CD4-positive, alpha-beta memory T cell (primary cell): ENCODE measurements at regions not wholly inside any gene's neighbourhood (a gene's known extent, or its start where the extent isn't known, plus 50 kb on each side); places are given as distances from the start of the nearest gene placed in this dataset.

Experiments
- CTCF ChIA-PET: fragments of 350-600 bp; sonication (Branson Sonifier 250); formaldehyde crosslinking; loops from one replicate; lab custom pipeline; 2021; ENCODE audit warnings: inconsistent platforms; ENCODE audit not compliant: partially characterized antibody; lab: Charles Lee
- POLR2A ChIA-PET: fragments of 350-600 bp; sonication (Branson Sonifier 250); formaldehyde crosslinking; loops from one replicate; lab custom pipeline; 2021; ENCODE audit not compliant: partially characterized antibody; lab: Charles Lee
- DNase-seq, 5 donors: peaks; one replicate each; pipeline versions ENCODE4 v3.0.0 to v3.0.0-alpha.2; 2020 to 2022; ENCODE audit warnings: mixed read lengths in 1 of 5
- H3K27ac ChIP-seq: one replicate; pipeline ENCODE4 v1.7.0; 2013; ENCODE audit warnings: low read depth, low read length
- H3K27me3 ChIP-seq: 2 replicates; pipeline ENCODE4 v1.7.0; 2013; ENCODE audit warnings: mild to moderate bottlenecking, low read length, moderate library complexity; ENCODE audit not compliant: insufficient read depth
- H3K36me3 ChIP-seq: 2 replicates; pipeline ENCODE4 v1.7.0; 2013; ENCODE audit warnings: mild to moderate bottlenecking, low read length, moderate library complexity; ENCODE audit not compliant: insufficient read depth
- H3K4me1 ChIP-seq: 2 replicates; pipeline ENCODE4 v1.7.0; 2013; ENCODE audit warnings: mild to moderate bottlenecking, low read length, moderate library complexity; ENCODE audit not compliant: insufficient read depth
- H3K4me3 ChIP-seq, 2 donors: one replicate each; pipeline ENCODE4 v1.7.0; 2013; ENCODE audit warnings: low read length in 2 of 2, mild to moderate bottlenecking in 1 of 2
- H3K9me3 ChIP-seq, 2 donors: one replicate each; pipeline ENCODE4 v1.7.0; 2013; ENCODE audit warnings: low read length in 2 of 2, control low read depth in 1 of 2; ENCODE audit not compliant: control insufficient read depth in 1 of 2
- H3K27ac Mint-ChIP-seq, 7 donors: one replicate each; pipeline ENCODE4 v1.8.0; 2020 to 2021; ENCODE audit warnings: mixed read lengths in 7 of 7, mild to moderate bottlenecking in 6 of 7, inconsistent platforms in 3 of 7, moderate library complexity in 3 of 7
- H3K27me3 Mint-ChIP-seq, 2 donors: one replicate each; pipeline ENCODE4 v1.8.0; 2020 to 2021; ENCODE audit warnings: mixed read lengths in 2 of 2
- H3K36me3 Mint-ChIP-seq, 2 donors: one replicate each; pipeline ENCODE4 v1.8.0; 2020 to 2021; ENCODE audit warnings: mixed read lengths in 2 of 2, inconsistent platforms in 1 of 2, mild to moderate bottlenecking in 1 of 2
- H3K4me1 Mint-ChIP-seq, 4 donors: one replicate each; pipeline ENCODE4 v1.8.0; 2020 to 2021; ENCODE audit warnings: mixed read lengths in 4 of 4, mild to moderate bottlenecking in 1 of 4
- H3K4me3 Mint-ChIP-seq, 8 donors: one replicate each; pipeline ENCODE4 v1.8.0; 2020 to 2021; ENCODE audit warnings: mixed read lengths in 8 of 8, mild to moderate bottlenecking in 7 of 8, moderate library complexity in 6 of 8, inconsistent platforms in 3 of 8
- H3K9me3 Mint-ChIP-seq, 8 donors: one replicate each; pipeline ENCODE4 v1.8.0; 2020 to 2021; ENCODE audit warnings: mixed read lengths in 8 of 8, mild to moderate bottlenecking in 5 of 8, inconsistent platforms in 3 of 8, moderate library complexity in 1 of 8
- intact Hi-C: fragments of 100-400 bp; cut with micrococcal nuclease; formaldehyde crosslinking; loops from one replicate; pipeline ENCODE4 v1.15.1; 2023

DNA sequence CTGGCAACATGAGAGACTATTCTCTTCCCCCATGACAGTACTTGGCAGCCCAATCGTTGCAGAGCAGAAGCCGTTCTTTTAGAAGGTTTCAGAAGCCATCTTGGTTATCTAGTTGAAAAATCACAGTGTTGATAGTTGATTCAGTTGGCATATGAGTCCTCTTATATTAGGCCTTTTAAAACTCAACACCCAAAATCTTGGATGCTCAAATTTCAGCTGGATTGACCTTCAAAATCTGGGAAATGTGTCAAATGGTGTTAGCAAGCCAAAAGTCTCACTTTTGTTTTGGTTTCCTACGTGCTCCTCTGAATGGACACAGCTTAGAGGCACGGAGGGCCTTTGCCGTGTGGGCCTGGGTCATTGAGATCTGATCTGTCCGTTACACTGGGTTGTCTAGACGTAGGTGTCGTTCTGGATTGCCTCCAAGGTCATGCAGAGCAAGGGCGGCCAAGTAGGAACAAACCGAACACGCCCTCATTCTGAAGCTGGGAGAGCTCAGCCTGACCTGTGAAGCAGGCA, 59.3 kb upstream of the BMPER start:
- no peaks in the 10 kb centered on the region for H3K4me1 ChIP-seq
- Mint-ChIP-seq H3K27me3 (peaks cover 5 to 8% of the 10 kb centered on the region in 2 donors), H3K4me1 (no peaks in the 10 kb centered on the region), H3K27ac (no peak overlapping the region), H3K4me3 (no peak overlapping the region), H3K36me3 (no peaks in the 10 kb centered on the region), H3K9me3 (peaks cover 0 to 3% (median 0%) of the 10 kb centered on the region in 8 donors)
- no peak overlapping the region for H3K27ac ChIP-seq
- no peak for DNase-seq
- no peaks in the 10 kb centered on the region for H3K36me3 ChIP-seq
- H3K4me3 ChIP-seq, result no peak overlapping the region
- ChIA-PET CTCF (no interaction called here), POLR2A (no interaction called here)
- H3K9me3 ChIP-seq, result no peaks in the 10 kb centered on the region
- no peaks in the 10 kb centered on the region for H3K27me3 ChIP-seq
- intact Hi-C loops, result no loop called here

DNA sequence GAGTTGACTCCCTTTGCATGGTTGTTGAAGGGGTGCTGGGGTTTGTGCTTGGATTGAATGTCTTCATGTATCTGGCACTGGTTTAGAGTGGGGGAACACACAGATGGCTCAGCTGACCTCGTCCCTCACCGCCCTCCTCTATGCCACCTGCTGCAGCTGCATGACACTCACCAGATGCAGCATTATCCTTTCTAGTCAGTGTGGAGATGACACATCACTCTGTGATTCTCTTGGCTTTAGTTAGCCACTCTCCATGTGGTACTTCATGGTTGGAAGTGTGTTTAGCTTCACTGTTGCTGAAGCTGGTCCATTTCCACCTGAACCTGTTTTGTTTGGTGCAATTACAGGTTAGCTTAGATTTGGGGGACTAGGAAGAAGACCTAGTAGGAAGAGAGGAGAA, 56.3 kb upstream of the BMPER start:
- H3K27me3 Mint-ChIP-seq, result peaks cover 5 to 8% of the 10 kb centered on the region in 2 donors
- H3K4me3 Mint-ChIP-seq, result no peak overlapping the region
- peaks cover 0 to 3% (median 0%) of the 10 kb centered on the region in 8 donors for H3K9me3 Mint-ChIP-seq
- ChIA-PET CTCF (no interaction called here), POLR2A (no interaction called here)
- intact Hi-C loops, result no loop called here
- Histone ChIP-seq H3K4me3 (no peak overlapping the region), H3K36me3 (no peaks in the 10 kb centered on the region), H3K27ac (no peak overlapping the region), H3K27me3 (no peaks in the 10 kb centered on the region), H3K9me3 (no peaks in the 10 kb centered on the region), H3K4me1 (no peaks in the 10 kb centered on the region)
- H3K4me1 Mint-ChIP-seq, result no peaks in the 10 kb centered on the region
- no peak for DNase-seq
- no peak overlapping the region for H3K27ac Mint-ChIP-seq
- no peaks in the 10 kb centered on the region for H3K36me3 Mint-ChIP-seq

- no peak overlapping the region for H3K4me3 Mint-ChIP-seq
- Histone ChIP-seq H3K9me3 (no peaks in the 10 kb centered on the region), H3K4me3 (no peak overlapping the region), H3K36me3 (no peaks in the 10 kb centered on the region), H3K27ac (no peak overlapping the region), H3K4me1 (no peaks in the 10 kb centered on the region), H3K27me3 (no peaks in the 10 kb centered on the region)
- H3K4me1 Mint-ChIP-seq, result no peaks in the 10 kb centered on the region
- POLR2A ChIA-PET, result no interaction called here
- intact Hi-C loops, result no loop called here
- H3K36me3 Mint-ChIP-seq, result no peaks in the 10 kb centered on the region
- peaks cover 7 to 10% of the 10 kb centered on the region in 2 donors for H3K27me3 Mint-ChIP-seq
- H3K9me3 Mint-ChIP-seq, result peaks cover 0 to 3% (median 0%) of the 10 kb centered on the region in 8 donors
- CTCF ChIA-PET, result no interaction called here
- H3K27ac Mint-ChIP-seq, result no peak overlapping the region
- DNase-seq, result no peak
Observed at GRCh38 chr7:33849971-33850559, 55.3 kb upstream of the BMPER start.

DNA sequence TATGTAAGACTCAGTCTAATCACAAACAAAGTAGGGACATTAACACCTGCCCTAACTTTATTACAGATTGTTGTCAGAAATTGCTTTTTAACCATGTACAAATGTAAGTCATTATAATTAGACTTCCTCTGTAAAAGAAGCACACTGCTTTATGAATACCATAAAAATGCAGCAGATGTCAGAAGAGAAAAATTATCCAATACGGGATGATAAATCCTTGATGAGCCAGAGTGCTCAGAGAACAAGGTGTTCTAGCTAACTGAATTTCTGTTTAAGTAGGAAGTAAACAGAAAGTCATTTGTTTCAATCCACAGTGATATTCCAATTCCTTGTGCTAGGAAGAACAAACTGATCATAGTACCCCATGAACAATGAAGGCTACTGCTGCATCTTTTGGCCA, 54.6 kb upstream of the BMPER start:
- CTCF ChIA-PET, result no interaction called here
- Histone ChIP-seq H3K27me3 (no peaks in the 10 kb centered on the region), H3K36me3 (no peaks in the 10 kb centered on the region), H3K4me1 (no peaks in the 10 kb centered on the region), H3K9me3 (no peaks in the 10 kb centered on the region), H3K4me3 (no peak overlapping the region), H3K27ac (no peak overlapping the region)
- no peaks in the 10 kb centered on the region for H3K36me3 Mint-ChIP-seq
- no peaks in the 10 kb centered on the region for H3K4me1 Mint-ChIP-seq
- H3K9me3 Mint-ChIP-seq, result peaks cover 0 to 3% (median 0%) of the 10 kb centered on the region in 8 donors
- DNase-seq, result no peak
- no peak overlapping the region for H3K4me3 Mint-ChIP-seq
- H3K27ac Mint-ChIP-seq, result no peak overlapping the region
- POLR2A ChIA-PET, result no interaction called here
- peaks cover 7 to 10% of the 10 kb centered on the region in 2 donors for H3K27me3 Mint-ChIP-seq
- intact Hi-C loops, result no loop called here

DNA sequence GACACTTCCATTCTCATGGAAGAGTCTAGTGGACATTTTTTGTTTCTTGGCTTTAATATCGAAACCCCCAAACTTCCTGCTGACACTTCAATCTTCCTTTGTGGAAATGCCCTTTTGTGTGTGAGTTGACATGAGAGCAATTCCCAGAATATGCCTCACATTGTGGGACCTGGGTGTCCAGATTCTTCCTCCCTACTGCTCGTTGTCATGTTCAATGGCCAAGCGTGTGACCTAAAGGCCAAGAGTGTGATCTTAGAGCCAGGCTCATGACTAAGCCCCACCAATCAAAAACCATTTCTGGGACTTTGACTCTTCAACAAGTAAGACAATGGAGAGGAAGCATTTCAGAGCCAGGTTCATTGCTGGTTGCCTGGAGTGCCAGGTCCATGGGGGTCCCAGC, 52.5 kb upstream of the BMPER start:
- no peak overlapping the region for H3K4me3 ChIP-seq
- H3K27me3 ChIP-seq, result no peaks in the 10 kb centered on the region
- no peak overlapping the region for H3K27ac ChIP-seq
- no peak for DNase-seq
- ChIA-PET POLR2A (no interaction called here), CTCF (no interaction called here)
- Mint-ChIP-seq H3K27ac (no peak overlapping the region), H3K27me3 (peaks cover 8 to 9% of the 10 kb centered on the region in 2 donors), H3K4me3 (no peak overlapping the region), H3K4me1 (no peaks in the 10 kb centered on the region), H3K36me3 (no peaks in the 10 kb centered on the region), H3K9me3 (peaks cover 0 to 4% (median 0%) of the 10 kb centered on the region in 8 donors)
- H3K36me3 ChIP-seq, result no peaks in the 10 kb centered on the region
- H3K9me3 ChIP-seq, result no peaks in the 10 kb centered on the region
- intact Hi-C loops, result no loop called here
- H3K4me1 ChIP-seq, result no peaks in the 10 kb centered on the region

DNA sequence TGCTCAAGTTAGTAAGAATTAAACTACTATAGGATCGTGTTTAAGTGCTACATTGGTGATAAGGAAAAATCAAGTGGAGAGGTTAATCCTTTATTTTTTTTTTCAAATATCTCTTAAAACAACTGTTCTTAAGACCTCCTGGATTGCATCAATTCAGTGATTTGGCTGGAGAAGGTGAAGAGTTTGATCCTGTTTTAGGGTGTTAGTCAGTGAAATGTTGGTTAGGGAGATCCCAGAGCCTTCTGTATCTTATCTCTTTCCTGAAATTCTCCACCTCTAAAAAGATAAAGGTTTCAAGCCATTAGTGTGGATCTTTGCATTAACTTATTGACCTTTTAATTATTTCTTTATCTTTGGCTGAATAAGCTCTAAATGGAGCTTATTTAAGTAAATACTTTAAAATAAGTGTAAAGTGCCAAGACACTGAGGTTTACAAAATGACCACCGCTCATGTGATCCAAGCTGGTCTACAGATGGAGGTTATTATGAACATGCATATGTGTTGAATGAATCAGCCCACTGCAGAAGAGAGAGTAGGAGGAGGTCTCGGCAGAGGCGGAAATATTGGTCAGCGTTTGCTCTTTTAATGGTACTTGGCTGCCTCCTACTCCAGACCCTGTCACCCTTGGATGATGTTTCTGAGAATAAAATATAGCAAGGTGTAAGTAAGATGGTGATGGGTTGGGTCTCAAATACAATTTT, 51.8 kb upstream of the BMPER start:
- H3K27me3 Mint-ChIP-seq, result peaks cover 9 to 12% of the 10 kb centered on the region in 2 donors
- H3K9me3 Mint-ChIP-seq, result peaks cover 0 to 5% (median 0%) of the 10 kb centered on the region in 8 donors
- Histone ChIP-seq H3K9me3 (no peaks in the 10 kb centered on the region), H3K27ac (no peak overlapping the region), H3K4me1 (no peaks in the 10 kb centered on the region), H3K4me3 (no peak overlapping the region), H3K36me3 (no peaks in the 10 kb centered on the region), H3K27me3 (no peaks in the 10 kb centered on the region)
- no peaks in the 10 kb centered on the region for H3K4me1 Mint-ChIP-seq
- ChIA-PET POLR2A (no interaction called here), CTCF (no interaction called here)
- no peak overlapping the region for H3K4me3 Mint-ChIP-seq
- intact Hi-C loops, result no loop called here
- no peaks in the 10 kb centered on the region for H3K36me3 Mint-ChIP-seq
- H3K27ac Mint-ChIP-seq, result no peak overlapping the region
- DNase-seq, result no peak

- no peak overlapping the region for H3K27ac Mint-ChIP-seq
Observed at GRCh38 chr7:33854178-33854577, 51.2 kb upstream of the BMPER start.

More at GRCh38 chr7:33854178-33854577, 51.2 kb upstream of the BMPER start:
- no peaks in the 10 kb centered on the region for H3K4me1 Mint-ChIP-seq
- H3K9me3 Mint-ChIP-seq, result peaks cover 0 to 5% (median 0%) of the 10 kb centered on the region in 8 donors
- POLR2A ChIA-PET, result no interaction called here
- H3K4me3 Mint-ChIP-seq, result no peak overlapping the region
- no peak for DNase-seq
- Histone ChIP-seq H3K4me3 (no peak overlapping the region), H3K36me3 (no peaks in the 10 kb centered on the region), H3K9me3 (no peaks in the 10 kb centered on the region), H3K27ac (no peak overlapping the region), H3K27me3 (no peaks in the 10 kb centered on the region), H3K4me1 (no peaks in the 10 kb centered on the region)
- peaks cover 9 to 10% of the 10 kb centered on the region in 2 donors for H3K27me3 Mint-ChIP-seq
- intact Hi-C loops, result no loop called here
- CTCF ChIA-PET, result no interaction called here
- H3K36me3 Mint-ChIP-seq, result no peaks in the 10 kb centered on the region
